Lower lobe of right lung (tissue), 2 donors: ENCODE measurements at regions not wholly inside any gene's neighbourhood (a gene's known extent, or its start where the extent isn't known, plus 50 kb on each side); places are given as distances from the start of the nearest gene placed in this dataset.

ENCODE experiments used
- ATAC-seq, 2 donors: fragments of 200-7000 bp; cut with Tn5 transposase; one replicate each; pipeline ENCODE4 v1.9.1; 2020 to 2022; ENCODE audit warnings: mild to moderate bottlenecking in 2 of 2, moderate library complexity in 2 of 2
- DNase-seq: peaks from one replicate; pipeline ENCODE4 v3.0.0-alpha.2; 2020
- H3K27ac ChIP-seq: fragments of 200-600 bp; one replicate; pipeline ENCODE4 v1.8.0; 2022
- H3K27me3 ChIP-seq: fragments of 200-600 bp; one replicate; pipeline ENCODE4 v1.8.0; 2022; ENCODE audit warnings: low read depth
- H3K36me3 ChIP-seq: fragments of 200-600 bp; one replicate; pipeline ENCODE4 v1.8.0; 2022; ENCODE audit warnings: mild to moderate bottlenecking
- H3K4me1 ChIP-seq: fragments of 200-600 bp; one replicate; pipeline ENCODE4 v1.8.0; 2022
- H3K4me3 ChIP-seq: fragments of 200-600 bp; one replicate; pipeline ENCODE4 v1.8.0; 2022; ENCODE audit warnings: mild to moderate bottlenecking
- H3K9me3 ChIP-seq: fragments of 200-600 bp; one replicate; pipeline ENCODE4 v1.8.0; 2022
- intact Hi-C: fragments of 100-400 bp; cut with DNase I; formaldehyde crosslinking; loops from one replicate; pipeline ENCODE4 v1.11.0; 2022
- TF ChIP-seq, protein P1 (sequence below): fragments of 200-600 bp; IDR thresholded peaks from one replicate; pipeline ENCODE4 v1.8.0; 2022; ENCODE audit warnings: antibody characterized with exemption, mild to moderate bottlenecking
- donor health status: DM: no; HTN: yes; CAD: no; lungs with severe emphysema.

DNA sequence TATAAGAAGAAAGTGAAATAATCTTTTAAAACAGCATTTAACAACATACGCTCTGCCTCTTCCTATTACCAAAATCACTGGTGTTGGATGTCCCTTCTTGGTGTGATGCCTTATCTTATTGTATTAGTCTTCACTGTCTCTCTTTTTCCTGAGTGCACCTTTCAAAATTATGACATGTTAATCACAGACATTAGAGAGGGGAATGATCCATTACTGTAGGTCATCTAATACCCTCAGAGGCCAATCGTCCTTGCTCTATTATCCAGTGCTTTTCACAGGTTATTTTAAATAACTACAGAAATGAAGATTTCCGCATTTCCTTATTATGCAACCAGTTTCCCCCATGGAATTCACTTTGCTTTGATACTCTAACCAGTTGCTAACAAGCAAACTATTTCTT, 1292.7 kb downstream of the MAT2B start:
- no peaks in the 10 kb centered on the region for H3K27me3 ChIP-seq
- TF ChIP-seq, protein P1, sequence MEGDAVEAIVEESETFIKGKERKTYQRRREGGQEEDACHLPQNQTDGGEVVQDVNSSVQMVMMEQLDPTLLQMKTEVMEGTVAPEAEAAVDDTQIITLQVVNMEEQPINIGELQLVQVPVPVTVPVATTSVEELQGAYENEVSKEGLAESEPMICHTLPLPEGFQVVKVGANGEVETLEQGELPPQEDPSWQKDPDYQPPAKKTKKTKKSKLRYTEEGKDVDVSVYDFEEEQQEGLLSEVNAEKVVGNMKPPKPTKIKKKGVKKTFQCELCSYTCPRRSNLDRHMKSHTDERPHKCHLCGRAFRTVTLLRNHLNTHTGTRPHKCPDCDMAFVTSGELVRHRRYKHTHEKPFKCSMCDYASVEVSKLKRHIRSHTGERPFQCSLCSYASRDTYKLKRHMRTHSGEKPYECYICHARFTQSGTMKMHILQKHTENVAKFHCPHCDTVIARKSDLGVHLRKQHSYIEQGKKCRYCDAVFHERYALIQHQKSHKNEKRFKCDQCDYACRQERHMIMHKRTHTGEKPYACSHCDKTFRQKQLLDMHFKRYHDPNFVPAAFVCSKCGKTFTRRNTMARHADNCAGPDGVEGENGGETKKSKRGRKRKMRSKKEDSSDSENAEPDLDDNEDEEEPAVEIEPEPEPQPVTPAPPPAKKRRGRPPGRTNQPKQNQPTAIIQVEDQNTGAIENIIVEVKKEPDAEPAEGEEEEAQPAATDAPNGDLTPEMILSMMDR: no peak
- intact Hi-C loops: no loop called here
- no peaks in the 10 kb centered on the region for H3K9me3 ChIP-seq
- no peaks in the 10 kb centered on the region for H3K4me1 ChIP-seq
- DNase-seq (no peak), ATAC-seq (no peak)
- no peaks in the 10 kb centered on the region for H3K36me3 ChIP-seq
- H3K4me3 ChIP-seq: no peak overlapping the region
- no peak overlapping the region for H3K27ac ChIP-seq

DNA sequence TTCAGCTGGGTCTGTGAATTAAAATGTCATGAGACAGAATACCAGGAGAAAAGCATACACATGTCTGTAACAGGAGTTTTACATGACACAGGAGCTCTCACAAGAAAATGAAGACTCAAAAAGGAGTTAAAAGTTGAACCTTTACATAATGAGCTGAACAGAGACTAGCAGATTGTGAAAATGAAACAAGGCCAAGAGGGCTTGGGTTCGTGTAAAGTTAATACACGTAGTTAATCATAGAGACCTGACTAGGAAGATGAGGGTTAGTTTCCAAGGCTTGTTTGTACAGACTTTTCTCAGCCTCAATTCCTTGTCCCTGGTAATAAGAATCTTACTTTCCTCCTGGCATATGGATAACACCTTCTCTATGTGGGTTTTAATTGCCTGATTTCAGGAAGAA, 1294.0 kb downstream of the MAT2B start:
- no peak for ATAC-seq
- Histone ChIP-seq H3K36me3 (no peaks in the 10 kb centered on the region), H3K27ac (no peak overlapping the region), H3K9me3 (no peaks in the 10 kb centered on the region), H3K4me1 (no peaks in the 10 kb centered on the region), H3K27me3 (no peaks in the 10 kb centered on the region), H3K4me3 (no peak overlapping the region)
- TF ChIP-seq, protein P1: no peak
- intact Hi-C loops: no loop called here
- no peak for DNase-seq

DNA sequence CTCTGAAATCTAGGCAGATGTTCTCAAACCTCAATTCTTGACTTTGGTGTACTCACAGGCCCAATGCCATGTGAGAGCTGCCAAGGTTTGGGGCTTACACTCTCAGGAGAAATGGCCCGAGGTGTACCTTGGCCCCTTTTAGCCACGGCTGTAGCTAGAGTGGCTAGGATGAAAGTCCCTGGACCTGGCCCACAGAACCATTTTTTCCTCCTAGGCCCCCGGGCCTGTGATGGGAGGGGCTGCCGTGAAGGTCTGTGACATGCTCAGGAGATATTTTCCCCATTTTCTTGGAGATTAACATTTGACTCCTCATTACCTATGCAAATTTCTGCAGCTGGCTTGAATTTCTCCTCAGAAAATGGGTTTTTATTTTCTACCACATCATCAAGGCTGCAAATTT, 1296.5 kb downstream of the MAT2B start:
- Histone ChIP-seq H3K27me3 (no peaks in the 10 kb centered on the region), H3K4me1 (no peaks in the 10 kb centered on the region), H3K36me3 (no peaks in the 10 kb centered on the region), H3K4me3 (no peak overlapping the region), H3K27ac (no peak overlapping the region), H3K9me3 (no peaks in the 10 kb centered on the region)
- ATAC-seq (no peak), DNase-seq (no peak)
- intact Hi-C loops: no loop called here
- TF ChIP-seq, protein P1: no peak

DNA sequence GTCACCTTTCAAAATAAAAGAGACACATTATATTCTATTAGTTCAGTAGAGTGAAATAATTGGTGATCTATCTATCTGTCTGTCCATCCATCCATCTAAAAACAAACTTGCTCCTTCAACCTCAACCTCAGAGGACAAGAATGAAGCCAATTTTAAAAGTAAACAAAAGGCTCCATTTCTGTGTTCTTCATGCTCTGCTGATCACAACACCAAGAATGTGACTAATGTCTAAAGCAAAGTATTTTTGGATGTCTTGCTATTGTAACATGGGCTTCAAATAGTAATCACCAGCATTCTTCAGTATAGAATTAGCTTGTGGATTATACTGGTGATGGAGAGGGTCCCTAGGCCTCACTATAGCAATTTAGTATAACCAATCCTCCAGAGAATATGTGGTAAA, 1304.4 kb downstream of the MAT2B start:
- Histone ChIP-seq H3K27ac (no peak overlapping the region), H3K27me3 (no peaks in the 10 kb centered on the region), H3K36me3 (no peaks in the 10 kb centered on the region), H3K4me3 (no peak overlapping the region), H3K9me3 (no peaks in the 10 kb centered on the region), H3K4me1 (no peaks in the 10 kb centered on the region)
- ATAC-seq: no peak
- TF ChIP-seq, protein P1: no peak
- no peak for DNase-seq
- intact Hi-C loops: no loop called here

DNA sequence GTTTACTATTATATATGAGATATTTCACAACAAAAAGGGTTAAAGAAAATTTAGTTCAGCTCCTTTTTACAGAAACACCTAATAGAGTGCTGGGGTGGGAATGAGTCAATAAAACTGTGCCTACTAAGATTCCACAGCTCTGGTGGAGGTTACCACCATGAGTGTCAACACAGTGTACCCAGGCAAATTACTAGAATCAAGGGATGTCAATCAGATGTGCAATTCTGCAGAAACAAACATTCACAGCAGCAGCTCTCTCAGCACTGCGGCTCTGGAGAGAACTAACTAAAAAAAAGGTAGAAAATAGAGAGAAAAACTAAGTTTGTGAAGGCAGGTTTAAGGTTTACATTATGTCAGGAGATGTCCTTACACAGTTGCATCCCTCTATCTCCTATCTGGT, 1313.0 kb downstream of the MAT2B start:
- no peak for ATAC-seq
- intact Hi-C loops: no loop called here
- DNase-seq: no peak
- H3K36me3 ChIP-seq: no peaks in the 10 kb centered on the region
- H3K4me1 ChIP-seq: no peaks in the 10 kb centered on the region
- H3K9me3 ChIP-seq: no peaks in the 10 kb centered on the region
- no peak overlapping the region for H3K27ac ChIP-seq
- no peaks in the 10 kb centered on the region for H3K27me3 ChIP-seq
- H3K4me3 ChIP-seq: no peak overlapping the region
- TF ChIP-seq, protein P1: no peak

DNA sequence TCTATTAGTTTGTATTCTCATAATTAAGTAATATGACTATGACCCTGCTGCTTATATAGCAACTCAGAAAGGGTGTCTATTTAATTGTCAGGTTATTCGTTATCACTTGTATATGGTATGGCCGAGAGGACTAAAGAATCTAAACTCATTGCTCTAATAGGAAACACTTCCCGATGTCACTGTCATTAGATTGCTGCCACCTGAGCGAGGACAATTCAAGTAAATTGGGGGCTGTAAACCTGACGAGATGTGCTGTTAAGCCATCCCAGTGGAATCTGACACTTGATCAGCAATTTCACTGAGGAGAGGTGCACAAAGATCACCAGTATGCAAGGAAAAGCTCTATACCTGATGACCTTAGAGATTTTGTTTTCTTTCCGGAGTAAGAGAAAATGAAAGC, 1319.3 kb downstream of the MAT2B start:
- no peak overlapping the region for H3K4me3 ChIP-seq
- DNase-seq (no peak), ATAC-seq (no peak)
- no peaks in the 10 kb centered on the region for H3K27me3 ChIP-seq
- TF ChIP-seq, protein P1: no peak
- no peaks in the 10 kb centered on the region for H3K36me3 ChIP-seq
- no peaks in the 10 kb centered on the region for H3K4me1 ChIP-seq
- no peak overlapping the region for H3K27ac ChIP-seq
- no peaks in the 10 kb centered on the region for H3K9me3 ChIP-seq
- intact Hi-C loops: no loop called here
